HFFc6 (cell line): ENCODE measurements at regions not wholly inside any gene's neighbourhood (a gene's known extent, or its start where the extent isn't known, plus 50 kb on each side); places are given as distances from the start of the nearest gene placed in this dataset.
"Not testable (repeated sequence)": the region's sequence is repeated elsewhere in the genome, so short reads cannot be mapped to it uniquely, and the experiment has no call there.

Source experiments
- DNase-seq: peaks from one replicate; pipeline ENCODE4 v3.0.0-alpha.2; 2018
- H3K27ac Mint-ChIP-seq: 2 replicates; pipeline ENCODE4 v1.8.0; 2020; ENCODE audit warnings: mild to moderate bottlenecking, mixed read lengths
- H3K27me3 Mint-ChIP-seq: 2 replicates; pipeline ENCODE4 v1.8.0; 2021; ENCODE audit warnings: mild to moderate bottlenecking, moderate library complexity, mixed read lengths; ENCODE audit not compliant: insufficient read depth
- H3K36me3 Mint-ChIP-seq: 2 replicates; pipeline ENCODE4 v1.8.0; 2021; ENCODE audit warnings: low read depth, mixed read lengths
- H3K4me1 Mint-ChIP-seq: 2 replicates; pipeline ENCODE4 v1.8.0; 2020; ENCODE audit warnings: low read depth, mixed read lengths
- H3K4me3 Mint-ChIP-seq: 2 replicates; pipeline ENCODE4 v1.8.0; 2020; ENCODE audit warnings: mild to moderate bottlenecking, moderate library complexity, mixed read lengths
- H3K9me3 Mint-ChIP-seq: 2 replicates; pipeline ENCODE4 v1.8.0; 2020; ENCODE audit warnings: mild to moderate bottlenecking, mixed read lengths
- CTCF ChIP-seq: fragments of 200-600 bp; sonication (generic); IDR thresholded peaks from 2 replicates; pipeline ENCODE4 v1.5.0; 2021; ENCODE audit warnings: antibody characterized with exemption, mild to moderate bottlenecking

- TF ChIP-seq CTCF = no peak
- no peak for DNase-seq
- H3K4me1 Mint-ChIP-seq = no peaks in the 10 kb centered on the region
- H3K27ac Mint-ChIP-seq = no peak overlapping the region
- H3K9me3 Mint-ChIP-seq = peaks cover 40% of the 10 kb centered on the region
- no peak overlapping the region for H3K4me3 Mint-ChIP-seq
- no peaks in the 10 kb centered on the region for H3K27me3 Mint-ChIP-seq
- no peaks in the 10 kb centered on the region for H3K36me3 Mint-ChIP-seq
Observed at GRCh38 chr6:167558246-167559177, 233.6 kb downstream of the TTLL2 start.

GRCh38 chr6:167559675-167560479 lies 235.0 kb downstream of the TTLL2 start:
- DNase-seq = no peak
- H3K4me1 Mint-ChIP-seq = no peaks in the 10 kb centered on the region
- no peak overlapping the region for H3K27ac Mint-ChIP-seq
- no peak overlapping the region for H3K4me3 Mint-ChIP-seq
- no peak for TF ChIP-seq CTCF
- H3K9me3 Mint-ChIP-seq = peaks cover 45% of the 10 kb centered on the region
- H3K36me3 Mint-ChIP-seq = peaks cover 4% of the 10 kb centered on the region; the same call in 1 of the 2 replicates
- H3K27me3 Mint-ChIP-seq = no peaks in the 10 kb centered on the region

GRCh38 chr6:167560673-167561569 lies 236.0 kb downstream of the TTLL2 start:
- no peaks in the 10 kb centered on the region for H3K27me3 Mint-ChIP-seq
- H3K27ac Mint-ChIP-seq = no peak overlapping the region
- TF ChIP-seq CTCF = no peak
- H3K9me3 Mint-ChIP-seq = peaks cover 51% of the 10 kb centered on the region
- DNase-seq = no peak
- H3K4me3 Mint-ChIP-seq = no peak overlapping the region
- peaks cover 4% of the 10 kb centered on the region; the same call in 1 of the 2 replicates for H3K36me3 Mint-ChIP-seq
- H3K4me1 Mint-ChIP-seq = no peaks in the 10 kb centered on the region

- H3K27me3 Mint-ChIP-seq, H3K4me1 Mint-ChIP-seq, DNase-seq, H3K36me3 Mint-ChIP-seq, H3K4me3 Mint-ChIP-seq, H3K27ac Mint-ChIP-seq: not testable (repeated sequence)
- H3K9me3 Mint-ChIP-seq = peaks cover 58% of the 10 kb centered on the region
Observed at GRCh38 chr6:167562862-167563261, 238.0 kb downstream of the TTLL2 start.

GRCh38 chr6:167564416-167565250 lies 239.7 kb downstream of the TTLL2 start:
- Mint-ChIP-seq H3K4me3 (no peak overlapping the region), H3K4me1 (no peaks in the 10 kb centered on the region), H3K36me3 (peaks cover 9% of the 10 kb centered on the region; the same call in 1 of the 2 replicates), H3K27me3 (no peaks in the 10 kb centered on the region; the same call in 1 of the 2 replicates), H3K9me3 (peaks cover 66% of the 10 kb centered on the region), H3K27ac (no peak overlapping the region)
- TF ChIP-seq CTCF = no peak
- DNase-seq = no peak
